Neuronal stem cell (in vitro differentiated cells): ENCODE measurements at regions not wholly inside any gene's neighbourhood (a gene's known extent, or its start where the extent isn't known, plus 50 kb on each side); places are given as distances from the start of the nearest gene placed in this dataset.

Experiments
- DNase-seq: peaks from one replicate; pipeline ENCODE4 v3.0.0-alpha.2; 2013; ENCODE audit warnings: low spot score
- H2AFZ ChIP-seq: one replicate; pipeline ENCODE4 v1.6.1; 2013; ENCODE audit warnings: mild to moderate bottlenecking, low read length, inconsistent platforms
- H2AK5ac ChIP-seq: 2 replicates; pipeline ENCODE4 v1.6.1; 2013; ENCODE audit warnings: low read depth, mild to moderate bottlenecking, inconsistent platforms, low read length, moderate library complexity, mixed read lengths
- H2BK120ac ChIP-seq: 2 replicates; pipeline ENCODE4 v1.6.1; 2013; ENCODE audit warnings: low read depth, mild to moderate bottlenecking, inconsistent platforms, low read length, moderate library complexity, mixed read lengths
- H2BK12ac ChIP-seq: one replicate; pipeline ENCODE4 v1.6.1; 2013; ENCODE audit warnings: low read length, inconsistent platforms
- H2BK15ac ChIP-seq: 2 replicates; pipeline ENCODE4 v1.6.1; 2013; ENCODE audit warnings: mild to moderate bottlenecking, low read length, inconsistent platforms, mixed read lengths
- H2BK5ac ChIP-seq: one replicate; pipeline ENCODE4 v1.6.1; 2013; ENCODE audit warnings: inconsistent platforms, mild to moderate bottlenecking, low read length, moderate library complexity
- H3K14ac ChIP-seq: one replicate; pipeline ENCODE4 v1.6.1; 2013; ENCODE audit warnings: low read length, inconsistent platforms
- H3K18ac ChIP-seq: 2 replicates; pipeline ENCODE4 v1.6.1; 2013; ENCODE audit warnings: low read length, inconsistent platforms
- H3K23ac ChIP-seq: 2 replicates; pipeline ENCODE4 v1.6.1; 2013; ENCODE audit warnings: low read depth, mild to moderate bottlenecking, mixed read lengths, low read length, inconsistent platforms; ENCODE audit not compliant: poor library complexity
- H3K27ac ChIP-seq: replicated peaks from 3 replicates; pipeline ENCODE4 v1.5.1; 2013; ENCODE audit warnings: low read length, inconsistent platforms
- H3K27me3 ChIP-seq, 3 experiments: 2 replicates each; pipeline ENCODE4 v1.6.1; 2013; ENCODE audit warnings: low read length in 3 of 3, mild to moderate bottlenecking in 2 of 3, inconsistent platforms in 1 of 3, low read depth in 1 of 3, mixed read lengths in 1 of 3, moderate library complexity in 1 of 3; ENCODE audit not compliant: control insufficient read depth in 3 of 3, insufficient read depth in 3 of 3
- H3K36me3 ChIP-seq, 2 donors: replicated peaks in 1 of 2; 2 replicates each; pipeline ENCODE4 v1.6.1; 2013; ENCODE audit warnings: low read length in 2 of 2; ENCODE audit not compliant: control insufficient read depth in 2 of 2, insufficient read depth in 2 of 2
- H3K4ac ChIP-seq: 2 replicates; pipeline ENCODE4 v1.6.1; 2013; ENCODE audit warnings: inconsistent platforms, mild to moderate bottlenecking, low read length, moderate library complexity
- H3K4me1 ChIP-seq, 2 donors: 1 replicate in 1 of 2; 2 replicates in 1 of 2; pipeline ENCODE4 v1.6.1; 2013; ENCODE audit warnings: low read length in 2 of 2, low read depth in 1 of 2; ENCODE audit not compliant: control insufficient read depth in 2 of 2, insufficient read depth in 1 of 2
- H3K4me2 ChIP-seq: one replicate; pipeline ENCODE4 v1.6.1; 2013; ENCODE audit warnings: mild to moderate bottlenecking, low read length, inconsistent platforms; ENCODE audit not compliant: insufficient read depth, poor library complexity, severe bottlenecking
- H3K4me3 ChIP-seq, 2 donors: 2 replicates each; pipeline ENCODE4 v1.5.1; 2013; ENCODE audit warnings: low read length in 2 of 2, mild to moderate bottlenecking in 2 of 2, inconsistent platforms in 1 of 2, moderate library complexity in 1 of 2
- H3K79me1 ChIP-seq: one replicate; pipeline ENCODE4 v1.6.1; 2013; ENCODE audit warnings: low read depth, mild to moderate bottlenecking, inconsistent platforms, low read length, moderate library complexity
- H3K9ac ChIP-seq: one replicate; pipeline ENCODE4 v1.6.1; 2013; ENCODE audit warnings: mild to moderate bottlenecking, low read depth, low read length, inconsistent platforms; ENCODE audit not compliant: poor library complexity
- H3K9me3 ChIP-seq, 2 donors: replicated peaks in 1 of 2; 2 replicates each; pipeline versions ENCODE3 to v1.6.1; 2013; ENCODE audit warnings: low read length in 2 of 2, mild to moderate bottlenecking in 2 of 2, inconsistent platforms in 1 of 2, low read depth in 1 of 2, mixed read lengths in 1 of 2, moderate library complexity in 1 of 2; ENCODE audit not compliant: control insufficient read depth in 2 of 2, insufficient read depth in 1 of 2
- H4K8ac ChIP-seq: one replicate; pipeline ENCODE4 v1.6.1; 2013; ENCODE audit warnings: low read depth, mild to moderate bottlenecking, inconsistent platforms, low read length, moderate library complexity
- H4K91ac ChIP-seq: one replicate; pipeline ENCODE4 v1.6.1; 2013; ENCODE audit warnings: low read length, low read depth, mild to moderate bottlenecking, inconsistent platforms; ENCODE audit not compliant: poor library complexity
- WGBS, 2 donors: extraction: QIAGEN DNeasy Blood & Tissue Kit; methylation state at CpG; one replicate each; pipeline ENCODE4 v1.1.7; 2013; ENCODE audit warnings: missing lambda C conversion rate in 2 of 2, mixed read lengths in 1 of 2; ENCODE audit not compliant: insufficient read length in 2 of 2, insufficient replicate concordance in 1 of 2; ENCODE audit errors: extremely low coverage in 2 of 2; 5-methylcytosine and 5-hydroxymethylcytosine counted together

GRCh38 chr6:120564779-120565178 is 769.5 kb downstream of the TBC1D32 start:
- H4K8ac ChIP-seq, result no peak overlapping the region
- no peak overlapping the region for H2AFZ ChIP-seq
- DNase-seq, result no peak
- no peak overlapping the region for H2BK5ac ChIP-seq
- no peaks in the 10 kb centered on the region for H3K79me1 ChIP-seq
- no peak overlapping the region for H2BK15ac ChIP-seq
- H3K9me3 ChIP-seq, result no peaks in the 10 kb centered on the region
- H2BK120ac ChIP-seq, result no peak overlapping the region
- H3K4ac ChIP-seq, result no peak overlapping the region
- no peak overlapping the region for H3K18ac ChIP-seq
- H3K4me3 ChIP-seq, result no peak overlapping the region
- no peaks in the 10 kb centered on the region for H3K27me3 ChIP-seq
- H3K4me2 ChIP-seq, result no peak overlapping the region
- H4K91ac ChIP-seq, result no peak overlapping the region
- H2BK12ac ChIP-seq, result no peak overlapping the region
- H3K27ac ChIP-seq, result no peak overlapping the region
- H3K23ac ChIP-seq, result no peak overlapping the region
- no peak overlapping the region for H2AK5ac ChIP-seq
- no peak overlapping the region for H3K9ac ChIP-seq
- H3K36me3 ChIP-seq, result no peaks in the 10 kb centered on the region
- peaks cover 0 to 2% of the 10 kb centered on the region in 2 donors for H3K4me1 ChIP-seq
- no peak overlapping the region for H3K14ac ChIP-seq
- no CpG with 5 or more reads among the region's 3 CpGs for WGBS, 2 donors

- no CpG with 5 or more reads among the region's 2 CpGs for WGBS, 2 donors
- H2BK120ac ChIP-seq, result no peak overlapping the region
- H3K4me2 ChIP-seq, result no peak overlapping the region
- H3K27me3 ChIP-seq, result no peaks in the 10 kb centered on the region
- H2BK15ac ChIP-seq, result no peak overlapping the region
- no peak for DNase-seq
- H4K8ac ChIP-seq, result no peak overlapping the region
- no peak overlapping the region for H3K9ac ChIP-seq
- H3K4me1 ChIP-seq, result no peaks in the 10 kb centered on the region
- no peak overlapping the region for H2BK5ac ChIP-seq
- no peak overlapping the region for H2BK12ac ChIP-seq
- H3K79me1 ChIP-seq, result no peaks in the 10 kb centered on the region
- no peak overlapping the region for H3K14ac ChIP-seq
- no peak overlapping the region for H3K27ac ChIP-seq
- H3K36me3 ChIP-seq, result no peaks in the 10 kb centered on the region
- no peak overlapping the region for H2AK5ac ChIP-seq
- H4K91ac ChIP-seq, result no peak overlapping the region
- no peak overlapping the region for H3K18ac ChIP-seq
- no peak overlapping the region for H3K23ac ChIP-seq
- H3K4me3 ChIP-seq, result no peak overlapping the region
- H2AFZ ChIP-seq, result no peak overlapping the region
- H3K4ac ChIP-seq, result no peak overlapping the region
- H3K9me3 ChIP-seq, result peaks cover 0 to 1% of the 10 kb centered on the region in 2 donors
Observed at GRCh38 chr6:120558294-120558693, 776.0 kb downstream of the TBC1D32 start.

- Histone ChIP-seq H3K9me3 (peaks cover 0 to 1% of the 10 kb centered on the region in 2 donors), H4K91ac (no peak overlapping the region), H3K36me3 (no peaks in the 10 kb centered on the region), H3K4me2 (no peak overlapping the region), H3K4me3 (no peak overlapping the region), H2AK5ac (no peak overlapping the region), H2BK120ac (no peak overlapping the region), H3K27me3 (no peaks in the 10 kb centered on the region), H3K18ac (no peak overlapping the region), H3K23ac (no peak overlapping the region), H3K14ac (no peak overlapping the region), H2BK12ac (no peak overlapping the region), H2AFZ (no peak overlapping the region), H3K79me1 (no peaks in the 10 kb centered on the region), H4K8ac (no peak overlapping the region), H3K4ac (no peak overlapping the region), H2BK15ac (no peak overlapping the region), H2BK5ac (no peak overlapping the region), H3K27ac (no peak overlapping the region), H3K4me1 (no peaks in the 10 kb centered on the region), H3K9ac (no peak overlapping the region)
- DNase-seq, result no peak
- WGBS, 2 donors, result no CpG with 5 or more reads among the region's 3 CpGs
Observed at GRCh38 chr6:120557554-120557953, 776.7 kb downstream of the TBC1D32 start.

GRCh38 chr6:120556491-120556890 is 777.8 kb downstream of the TBC1D32 start:
- Histone ChIP-seq H2AFZ (no peak overlapping the region), H3K9ac (no peak overlapping the region), H2BK5ac (no peak overlapping the region), H2BK120ac (no peak overlapping the region), H3K4me1 (no peaks in the 10 kb centered on the region), H4K91ac (no peak overlapping the region), H3K4me2 (no peak overlapping the region), H3K4me3 (no peak overlapping the region), H3K36me3 (no peaks in the 10 kb centered on the region), H3K14ac (no peak overlapping the region), H4K8ac (no peak overlapping the region), H3K79me1 (no peaks in the 10 kb centered on the region), H2BK12ac (no peak overlapping the region), H2BK15ac (no peak overlapping the region), H3K18ac (no peak overlapping the region), H3K9me3 (peaks cover 0 to 1% of the 10 kb centered on the region in 2 donors), H3K4ac (no peak overlapping the region), H2AK5ac (no peak overlapping the region), H3K23ac (no peak overlapping the region), H3K27ac (no peak overlapping the region), H3K27me3 (no peaks in the 10 kb centered on the region)
- no CpG with 5 or more reads among the region's 1 CpG for WGBS, 2 donors
- DNase-seq, result no peak
